H1 (cell line): ENCODE measurements at regions not wholly inside any gene's neighbourhood (a gene's known extent, or its start where the extent isn't known, plus 50 kb on each side); places are given as distances from the start of the nearest gene placed in this dataset.

Experiments used
- CTCF ChIA-PET: fragments of 300-600 bp; sonication (Branson Sonifier 250); formaldehyde crosslinking; loops from one replicate; lab custom pipeline; 2021; ENCODE audit not compliant: partially characterized antibody; lab: Charles Lee
- POLR2A ChIA-PET: fragments of 300-600 bp; sonication (Branson Sonifier 250); formaldehyde crosslinking; loops from one replicate; lab custom pipeline; 2021; ENCODE audit warnings: inconsistent platforms; ENCODE audit not compliant: partially characterized antibody; lab: Charles Lee
- DNase-seq, 2 experiments: peaks; one replicate each; pipeline versions ENCODE4 v3.0.0 to v3.0.0-alpha.2; 2010 to 2022; ENCODE audit warnings: low spot score in 2 of 2, low read depth in 1 of 2, mixed read lengths in 1 of 2
- FAIRE-seq: peaks from 2 replicates; lab custom pipeline; 2011; peaks lifted over from hg19 to GRCh38; lab: Jason Lieb, UNC
- H2AFZ ChIP-seq: 2 replicates; pipeline ENCODE4 v1.8.1; 2012; ENCODE audit warnings: low read length, inconsistent platforms
- H2AK5ac ChIP-seq: 2 replicates; pipeline ENCODE4 v1.6.1; 2013; ENCODE audit warnings: low read depth, low read length
- H2BK120ac ChIP-seq: replicated peaks from 2 replicates; pipeline ENCODE3; 2013; ENCODE audit warnings: low read depth, low read length, inconsistent platforms
- H2BK12ac ChIP-seq: 2 replicates; pipeline ENCODE4 v1.6.1; 2013; ENCODE audit warnings: low read depth, low read length
- H2BK15ac ChIP-seq: 2 replicates; pipeline ENCODE4 v1.6.1; 2013; ENCODE audit warnings: low read length
- H2BK20ac ChIP-seq: 2 replicates; pipeline ENCODE4 v1.6.1; 2013; ENCODE audit warnings: low read length
- H2BK5ac ChIP-seq: 2 replicates; pipeline ENCODE4 v1.6.1; 2013; ENCODE audit warnings: low read depth, low read length
- H3K14ac ChIP-seq: 2 replicates; pipeline ENCODE4 v1.6.1; 2013; ENCODE audit warnings: inconsistent platforms; ENCODE audit not compliant: insufficient read length
- H3K18ac ChIP-seq: 2 replicates; pipeline ENCODE4 v1.6.1; 2013; ENCODE audit warnings: low read length; ENCODE audit errors: extremely low read depth
- H3K23ac ChIP-seq: 2 replicates; pipeline ENCODE4 v1.6.1; 2013; ENCODE audit warnings: inconsistent platforms; ENCODE audit not compliant: insufficient read length
- H3K23me2 ChIP-seq: 2 replicates; pipeline ENCODE4 v1.6.1; 2013; ENCODE audit warnings: low read depth, low read length
- H3K27ac ChIP-seq: 2 replicates; pipeline ENCODE4 v1.6.1; 2011; ENCODE audit warnings: low read depth, low read length, inconsistent platforms
- H3K27me3 ChIP-seq, 4 experiments: replicated peaks in 1 of 4; 1 replicate in 1 of 4; 2 replicates in 3 of 4; pipeline versions ENCODE4 v1.6.1 to v1.8.1; 2011 to 2013; ENCODE audit warnings: low read length in 3 of 4, mild to moderate bottlenecking in 3 of 4, inconsistent platforms in 2 of 4, mixed read lengths in 2 of 4, moderate library complexity in 1 of 4; ENCODE audit not compliant: control insufficient read depth in 3 of 4, insufficient read depth in 3 of 4; ENCODE audit errors: extremely low read depth in 1 of 4
- H3K36me3 ChIP-seq, 4 experiments: 2 replicates each; pipeline versions ENCODE4 v1.6.1 to v1.8.1; 2011 to 2013; ENCODE audit warnings: mild to moderate bottlenecking in 4 of 4, low read length in 3 of 4, moderate library complexity in 2 of 4, control low read depth in 1 of 4, inconsistent platforms in 1 of 4; ENCODE audit not compliant: insufficient read depth in 4 of 4, control insufficient read depth in 2 of 4
- H3K4ac ChIP-seq: replicated peaks from 2 replicates; pipeline ENCODE3; 2013; ENCODE audit warnings: low read length, low read depth, mixed read lengths, inconsistent platforms; ENCODE audit not compliant: insufficient read length
- H3K4me1 ChIP-seq, 4 experiments: replicated peaks in 1 of 4; 1 replicate in 1 of 4; 2 replicates in 3 of 4; pipeline versions ENCODE4 v1.6.1 to v1.8.1; 2011 to 2013; ENCODE audit warnings: low read length in 3 of 4, inconsistent platforms in 2 of 4, mixed read lengths in 1 of 4; ENCODE audit not compliant: insufficient read depth in 4 of 4, control insufficient read depth in 3 of 4
- H3K4me2 ChIP-seq, 2 experiments: 2 replicates each; pipeline versions ENCODE4 v1.6.1 to v1.8.1; 2011 to 2013; ENCODE audit warnings: low read depth in 2 of 2, low read length in 2 of 2, control low read depth in 1 of 2, inconsistent platforms in 1 of 2, mild to moderate bottlenecking in 1 of 2; ENCODE audit not compliant: insufficient read depth in 1 of 2
- H3K4me3 ChIP-seq, 4 experiments: fragments of 200-600, 300-600 bp in 1 of 4; sonication (generic), shearing (Covaris generic), sonication (Bioruptor Twin) in 1 of 4; 2 replicates each; pipeline versions ENCODE4 v1.5.1 to v1.8.1; 2011 to 2016; ENCODE audit warnings: low read length in 4 of 4, low read depth in 3 of 4, control low read depth in 2 of 4, inconsistent platforms in 2 of 4, mild to moderate bottlenecking in 2 of 4, mixed read lengths in 1 of 4, moderate library complexity in 1 of 4; ENCODE audit not compliant: insufficient read depth in 2 of 4; ENCODE audit errors: extremely low read depth in 1 of 4
- H3K56ac ChIP-seq: replicated peaks from 2 replicates; pipeline ENCODE3; 2013; ENCODE audit warnings: low read depth, mild to moderate bottlenecking, mixed read lengths, low read length, inconsistent platforms; ENCODE audit not compliant: insufficient read length
- H3K79me1 ChIP-seq: 2 replicates; pipeline ENCODE4 v1.6.1; 2013; ENCODE audit warnings: low read depth, low read length, control low read depth
- H3K79me2 ChIP-seq, 2 experiments: 2 replicates each; pipeline versions ENCODE4 v1.6.1 to v1.8.1; 2012 to 2013; ENCODE audit warnings: low read length in 2 of 2, mild to moderate bottlenecking in 2 of 2, inconsistent platforms in 1 of 2; ENCODE audit not compliant: insufficient read depth in 2 of 2, control insufficient read depth in 1 of 2
- H3K9ac ChIP-seq, 4 experiments: replicated peaks in 1 of 4; 1 replicate in 1 of 4; 2 replicates in 3 of 4; pipeline versions ENCODE4 v1.6.1 to v1.8.1; 2011 to 2013; ENCODE audit warnings: low read depth in 3 of 4, low read length in 3 of 4, control low read depth in 2 of 4, mild to moderate bottlenecking in 2 of 4, moderate library complexity in 2 of 4, inconsistent platforms in 1 of 4; ENCODE audit errors: extremely low read depth in 1 of 4
- H3K9me3 ChIP-seq, 2 experiments: 2 replicates each; pipeline versions ENCODE4 v1.6.1 to v1.8.1; 2012 to 2013; ENCODE audit warnings: mild to moderate bottlenecking in 2 of 2, moderate library complexity in 2 of 2, control low read depth in 1 of 2, inconsistent platforms in 1 of 2, low read depth in 1 of 2, low read length in 1 of 2, mixed read lengths in 1 of 2; ENCODE audit not compliant: insufficient read depth in 2 of 2
- H4K20me1 ChIP-seq, 2 experiments: replicated peaks in 1 of 2; 2 replicates each; pipeline versions ENCODE3 to v1.8.1; 2011 to 2013; ENCODE audit warnings: inconsistent platforms in 2 of 2, low read length in 2 of 2, mild to moderate bottlenecking in 1 of 2; ENCODE audit not compliant: insufficient read depth in 2 of 2, control insufficient read depth in 1 of 2
- H4K5ac ChIP-seq: 2 replicates; pipeline ENCODE4 v1.6.1; 2013; ENCODE audit warnings: low read length, low read depth, mixed read lengths, inconsistent platforms; ENCODE audit not compliant: insufficient read length
- H4K8ac ChIP-seq: 2 replicates; pipeline ENCODE4 v1.8.0; 2013; ENCODE audit warnings: mild to moderate bottlenecking, moderate library complexity, low read length, inconsistent platforms; ENCODE audit not compliant: insufficient read depth; ENCODE audit errors: extremely low read depth
- H4K91ac ChIP-seq: replicated peaks from 2 replicates; pipeline ENCODE3; 2013; ENCODE audit warnings: low read length, mixed read lengths, inconsistent platforms; ENCODE audit not compliant: insufficient read length
- BCL11A ChIP-seq, 2 experiments: IDR thresholded peaks; one replicate each; pipeline ENCODE4 v1.6.1; 2011; ENCODE audit warnings: low read depth in 2 of 2, low read length in 2 of 2, mild to moderate bottlenecking in 2 of 2
- BRCA1 ChIP-seq: IDR thresholded peaks from 2 replicates; pipeline ENCODE4 v1.6.1; 2012; ENCODE audit warnings: low read depth, low read length, improper control_type of control experiment
- CBX8 ChIP-seq: fragments of 300-800, 300-1000 bp; sonication (generic); IDR thresholded peaks from 2 replicates; pipeline ENCODE4 v1.7.1; 2016; ENCODE audit warnings: low read depth, low read length, borderline replicate concordance
- CEBPB ChIP-seq: IDR thresholded peaks from 2 replicates; pipeline ENCODE4 v1.6.1; 2012; ENCODE audit warnings: low read depth, low read length
- CHD2 ChIP-seq: IDR thresholded peaks from 2 replicates; pipeline ENCODE4 v1.6.1; 2012; ENCODE audit warnings: low read length, improper control_type of control experiment
- CTCF ChIP-seq, 3 experiments: IDR thresholded peaks; 1 replicate in 2 of 3; 2 replicates in 1 of 3; pipeline versions ENCODE4 v1.5.1 to v1.6.1; 2011; ENCODE audit warnings: low read length in 3 of 3, mild to moderate bottlenecking in 3 of 3, inconsistent platforms in 2 of 3, low read depth in 1 of 3, moderate library complexity in 1 of 3; ENCODE audit not compliant: insufficient read depth in 1 of 3; ENCODE audit errors: control extremely low read depth in 1 of 3
- GTF2F1 ChIP-seq: IDR thresholded peaks from 2 replicates; pipeline ENCODE4 v1.6.1; 2012; ENCODE audit warnings: low read depth, low read length, improper control_type of control experiment, borderline replicate concordance
- HDAC2 ChIP-seq, 2 experiments: fragments of 300-600 bp in 1 of 2; sonication (generic) in 1 of 2; IDR thresholded peaks; 2 replicates each; pipeline ENCODE4 v1.6.1; 2011 to 2012; ENCODE audit warnings: low read depth in 2 of 2, low read length in 2 of 2, mild to moderate bottlenecking in 2 of 2, moderate library complexity in 2 of 2, borderline replicate concordance in 1 of 2, inconsistent platforms in 1 of 2
- HDAC6 ChIP-seq: IDR thresholded peaks from one replicate; pipeline ENCODE4 v1.7.1; 2012; ENCODE audit warnings: low read depth, mild to moderate bottlenecking, inconsistent platforms, low read length, moderate library complexity
- KDM4A ChIP-seq: IDR thresholded peaks from one replicate; pipeline ENCODE4 v1.7.1; 2012; ENCODE audit warnings: low read depth, mild to moderate bottlenecking, moderate library complexity, low read length, inconsistent platforms; ENCODE audit not compliant: severe bottlenecking
- POU5F1 ChIP-seq: IDR thresholded peaks from 2 replicates; pipeline ENCODE4 v1.6.1; 2011; ENCODE audit warnings: low read depth, mild to moderate bottlenecking, low read length, moderate library complexity
- SAP30 ChIP-seq: fragments of 300-600 bp; sonication (generic); IDR thresholded peaks from 2 replicates; pipeline ENCODE4 v1.7.1; 2012; ENCODE audit warnings: low read length, moderate library complexity, mild to moderate bottlenecking, inconsistent platforms; ENCODE audit not compliant: insufficient read depth, insufficient replicate concordance
- WGBS, 2 experiments: shearing (Covaris generic) in 1 of 2; methylation state at CpG; one replicate each; pipeline versions ENCODE4 v1.1.6 to v1.1.7; 2013 to 2015; ENCODE audit warnings: low lambda C conversion rate in 2 of 2, mixed read lengths in 2 of 2, inconsistent platforms in 1 of 2, low coverage in 1 of 2, missing lambda C conversion rate in 1 of 2; ENCODE audit not compliant: insufficient replicate concordance in 2 of 2, insufficient coverage in 1 of 2, insufficient read length in 1 of 2; ENCODE audit errors: extremely low coverage in 1 of 2, missing lambda C conversion rate in 1 of 2; 5-methylcytosine and 5-hydroxymethylcytosine counted together

- 88% methylated on average over 4 of the region's 4 CpGs; no CpG with 5 or more reads in 1 of the 2 experiments for WGBS, 2 experiments
- TF ChIP-seq CEBPB: no peak
- no peak for TF ChIP-seq GTF2F1
- TF ChIP-seq SAP30: no peak
- TF ChIP-seq HDAC2 (IDR thresholded peaks at IDR 0.05; ENCODE audit: borderline replicate concordance in 1 of 2, low read depth in 2 of 2, low read length in 2 of 2): no peak
- TF ChIP-seq CBX8: no peak
- TF ChIP-seq CHD2: no peak
- TF ChIP-seq HDAC6: no peak
- TF ChIP-seq CTCF (IDR thresholded peaks at IDR 0.05; ENCODE audit: control extremely low read depth in 1 of 3, insufficient read depth in 1 of 3, low read depth in 1 of 3, low read length in 3 of 3): no peak
- no peak for TF ChIP-seq BCL11A (IDR thresholded peaks at IDR 0.05; ENCODE audit: low read depth in 2 of 2, low read length in 2 of 2)
- no peak for TF ChIP-seq BRCA1
- no peak for TF ChIP-seq POU5F1
- TF ChIP-seq KDM4A: no peak
Observed at GRCh38 chr14:62247266-62247665, 485.0 kb downstream of the SNAPC1 start.

More at GRCh38 chr14:62247266-62247665, 485.0 kb downstream of the SNAPC1 start:
- DNase-seq: no peak
- Histone ChIP-seq H3K79me1 (no peaks in the 10 kb centered on the region), H4K20me1 (no peaks in the 10 kb centered on the region), H3K27ac (no peak overlapping the region), H3K9me3 (no peaks in the 10 kb centered on the region), H3K14ac (no peak overlapping the region), H2BK5ac (no peak overlapping the region), H4K5ac (no peak overlapping the region), H3K4me3 (no peak overlapping the region), H4K8ac (no peak overlapping the region), H2BK120ac (no peak overlapping the region), H3K4me2 (no peak overlapping the region), H2BK12ac (no peak overlapping the region), H4K91ac (no peak overlapping the region), H3K18ac (no peak overlapping the region), H2AK5ac (no peak overlapping the region), H3K4me1 (no peaks in the 10 kb centered on the region), H2BK20ac (no peak overlapping the region), H2BK15ac (no peak overlapping the region), H2AFZ (no peak overlapping the region), H3K9ac (no peak overlapping the region), H3K4ac (no peak overlapping the region), H3K79me2 (no peaks in the 10 kb centered on the region), H3K23me2 (no peaks in the 10 kb centered on the region; the same call in 1 of the 2 replicates), H3K23ac (no peak overlapping the region), H3K56ac (no peak overlapping the region), H3K36me3 (no peaks in the 10 kb centered on the region), H3K27me3 (no peaks in the 10 kb centered on the region)
- ChIA-PET POLR2A (no interaction called here), CTCF (interaction anchor here (0.5 kb wide), 1 partner anchor 361 kb away, joined by 3 read pairs; no protein-coding TSS in a partner anchor)
- FAIRE-seq: no peak
